GM21528 (cell line): ENCODE measurements at regions not wholly inside any gene's neighbourhood (a gene's known extent, or its start where the extent isn't known, plus 50 kb on each side); places are given as distances from the start of the nearest gene placed in this dataset.
A peak's percentile ranks its signal among the peaks of the same experiment; 100 is the strongest.
"Not testable (repeated sequence)": the region's sequence is repeated elsewhere in the genome, so short reads cannot be mapped to it uniquely, and the experiment has no call there.

ENCODE experiments used
- ATAC-seq: cut with Tn5 transposase; IDR thresholded peaks from one replicate; pipeline ENCODE4 v1.9.1; 2021; ENCODE audit warnings: mild to moderate bottlenecking, moderate library complexity; ENCODE audit not compliant: unreplicated experiment, low FRiP score

DNA sequence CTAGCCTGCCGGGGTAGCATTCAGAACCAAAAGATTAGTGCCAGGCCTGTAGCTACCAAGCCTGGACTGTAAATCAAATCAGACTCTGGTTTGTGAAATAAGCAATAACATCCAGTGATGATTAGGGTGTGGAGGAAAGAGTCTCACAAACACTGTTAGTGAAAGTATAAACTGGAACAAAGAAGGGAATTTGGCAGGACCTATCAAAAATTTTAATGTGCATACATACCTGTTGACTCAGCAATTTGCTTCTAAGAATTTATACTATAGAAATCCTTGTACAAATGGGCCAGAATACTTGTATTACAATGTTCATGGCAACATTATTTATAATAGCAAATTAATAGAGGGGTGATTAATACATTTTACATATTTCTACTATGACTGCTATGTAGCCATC lies 109.8 kb upstream of the WARS2 start:
- ATAC-seq: no peak

DNA sequence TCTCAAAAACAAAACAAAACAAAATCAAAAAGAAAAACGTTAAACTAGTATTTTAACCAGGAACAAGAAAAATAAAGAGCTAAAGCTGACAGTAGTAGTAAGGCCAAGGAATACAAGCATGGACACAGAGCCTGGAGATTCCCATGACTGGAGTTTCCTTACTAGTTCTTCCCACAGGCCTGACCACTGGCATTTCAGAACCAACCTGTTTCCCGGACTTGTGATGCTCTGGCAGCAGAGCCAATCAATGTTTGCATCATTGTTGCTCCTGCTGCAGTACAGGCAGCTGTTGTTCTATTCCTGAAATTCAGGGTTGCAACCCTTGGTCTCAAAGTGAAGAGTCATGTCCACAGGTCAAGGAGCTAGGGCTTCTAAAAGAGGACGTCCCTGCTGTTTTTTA lies 111.3 kb upstream of the WARS2 start:
- no peak for ATAC-seq

GRCh38 chr1:119253366-119253765 lies 112.9 kb upstream of the WARS2 start:
- no peak for ATAC-seq

- no peak for ATAC-seq
These were observed 113.7 kb upstream of the WARS2 start for GRCh38 chr1:119254067-119254720.

DNA sequence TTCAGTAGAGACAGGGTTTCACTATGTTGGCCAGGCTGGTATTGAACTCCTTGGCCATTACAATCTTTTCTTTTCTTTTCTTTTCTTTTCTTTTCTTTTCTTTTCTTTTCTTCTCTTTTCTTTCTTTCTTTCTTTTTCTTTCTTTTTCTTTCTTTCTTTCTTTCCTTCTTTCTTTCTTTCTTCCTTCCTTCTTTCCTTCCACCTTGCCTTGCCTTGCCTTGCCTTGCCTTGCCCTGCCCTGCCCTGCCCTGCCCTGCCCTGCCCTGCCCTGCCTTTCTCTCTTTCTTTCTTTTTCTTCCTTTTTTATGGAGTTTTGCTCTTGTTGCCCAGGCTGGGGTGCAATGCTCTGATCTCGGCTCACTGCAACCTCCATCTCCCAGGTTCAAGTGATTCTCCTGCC lies 112.5 kb upstream of the HAO2 start:
- not testable (repeated sequence) for ATAC-seq

- no peak for ATAC-seq
These were observed 108.1 kb upstream of the HAO2 start for GRCh38 chr1:119260506-119260905.

DNA sequence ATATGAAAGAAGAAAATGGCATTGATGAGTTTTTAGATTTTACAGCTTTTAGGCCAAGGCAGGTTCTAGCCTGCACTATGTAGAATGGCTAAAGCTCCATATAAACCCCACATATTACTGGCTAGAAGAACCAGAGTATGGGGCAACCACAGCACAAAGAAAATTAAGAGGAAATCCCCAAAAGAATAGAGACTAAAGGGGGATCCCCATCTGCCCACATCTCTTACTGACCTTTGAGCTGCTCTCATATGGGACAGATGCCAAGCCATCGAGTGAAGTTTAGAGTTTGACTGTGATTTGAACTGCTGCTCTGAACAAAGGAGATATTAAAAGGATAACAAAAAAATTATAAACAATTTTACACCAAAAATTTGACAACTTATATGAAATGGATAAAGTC lies 102.2 kb upstream of the HAO2 start:
- ATAC-seq: peak; percentile 73

DNA sequence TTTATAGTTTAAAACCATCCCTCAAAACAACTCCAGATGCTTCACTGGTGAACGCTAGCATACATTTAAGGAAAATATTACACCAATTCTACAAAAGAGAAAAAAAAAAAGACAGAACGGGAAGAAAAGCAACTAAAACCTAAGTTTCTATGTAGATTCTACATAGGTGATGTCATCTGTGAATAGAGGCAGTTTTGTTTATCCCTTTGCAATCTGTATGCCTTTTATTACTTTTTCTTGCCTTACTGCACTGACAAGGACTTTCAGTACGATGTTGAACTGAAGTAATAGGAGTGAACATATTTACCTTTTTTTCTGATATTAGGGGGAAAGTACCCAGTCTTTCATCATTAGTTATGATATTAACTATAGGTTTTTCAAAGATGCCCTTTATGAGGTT lies 101.7 kb upstream of the HAO2 start:
- no peak for ATAC-seq

GRCh38 chr1:119267288-119267687 lies 101.3 kb upstream of the HAO2 start:
- not testable (repeated sequence) for ATAC-seq

GRCh38 chr1:119268879-119269278 lies 99.7 kb upstream of the HAO2 start:
- ATAC-seq: no peak

GRCh38 chr1:119275145-119276134 lies 93.1 kb upstream of the HAO2 start:
- ATAC-seq: no peak

GRCh38 chr1:119276558-119276957 lies 92.0 kb upstream of the HAO2 start:
- ATAC-seq: no peak

DNA sequence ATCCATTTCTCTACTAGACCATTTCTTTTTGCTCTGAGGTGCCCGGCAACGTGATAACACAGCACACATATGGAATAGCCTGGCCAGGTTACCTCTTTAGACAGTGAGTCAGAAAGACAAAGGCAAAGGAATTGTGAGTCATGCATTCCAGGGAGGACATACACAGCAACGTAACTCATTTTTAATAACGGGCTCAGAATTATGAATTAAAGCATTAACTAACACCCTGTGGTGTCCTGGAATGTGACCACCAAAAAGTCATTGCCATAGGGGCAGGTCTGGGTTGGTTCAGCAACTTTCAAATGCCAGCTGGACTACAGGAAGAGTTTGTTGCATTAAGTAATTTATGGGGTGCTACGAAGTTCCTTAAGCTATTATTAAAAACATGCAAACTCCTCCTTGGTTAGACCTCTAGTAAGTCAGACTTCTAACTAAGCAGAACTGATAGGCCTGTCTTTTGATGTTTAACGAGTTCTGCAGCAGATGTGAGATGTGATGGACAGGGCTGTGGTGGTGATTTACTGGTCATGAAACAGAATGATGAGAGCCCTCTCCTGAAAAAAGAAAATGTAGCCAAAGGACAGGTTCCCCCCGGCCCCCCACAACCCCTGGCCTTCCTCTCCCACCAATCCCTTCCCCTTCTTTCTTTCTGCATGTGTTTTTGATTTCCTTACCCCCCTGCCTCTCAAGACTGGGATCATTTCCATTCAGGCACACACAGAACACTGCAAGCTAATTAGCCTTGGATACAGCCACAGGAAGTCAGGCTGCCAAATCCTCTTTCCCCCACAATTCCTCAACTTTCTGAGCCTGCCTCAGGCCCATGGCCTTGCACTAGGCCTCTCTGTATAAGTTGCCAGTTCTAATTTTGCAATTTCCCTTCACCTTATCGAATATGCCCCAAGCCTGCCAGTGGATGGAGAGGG lies 88.9 kb upstream of the HAO2 start:
- no peak for ATAC-seq

- ATAC-seq: no peak
These were observed 83.1 kb upstream of the HAO2 start for GRCh38 chr1:119285482-119285881.

- no peak for ATAC-seq
These were observed 81.9 kb upstream of the HAO2 start for GRCh38 chr1:119286587-119287181.

GRCh38 chr1:119288751-119289150 lies 79.8 kb upstream of the HAO2 start:
- ATAC-seq: no peak

DNA sequence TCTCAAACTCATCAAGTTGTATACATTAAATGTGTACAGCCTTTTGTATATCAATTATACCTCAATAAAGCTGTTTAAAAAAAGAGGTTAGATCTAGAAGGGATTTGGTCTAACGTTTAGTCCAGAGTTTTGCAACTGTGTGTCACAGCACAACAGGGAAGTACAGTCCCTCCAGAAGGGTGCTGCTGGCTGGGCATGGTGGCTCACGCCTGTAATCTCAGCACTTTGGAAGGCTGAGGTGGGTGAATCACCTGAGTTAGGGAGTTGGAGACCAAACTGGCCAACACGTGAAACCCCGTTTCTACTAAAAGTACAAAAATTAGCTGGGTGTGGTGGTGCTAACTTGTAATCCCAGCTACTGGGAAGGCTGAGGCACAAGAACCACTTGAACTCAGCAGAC lies 78.3 kb upstream of the HAO2 start:
- no peak for ATAC-seq

GRCh38 chr1:119291611-119292206 lies 76.9 kb upstream of the HAO2 start:
- no peak for ATAC-seq

DNA sequence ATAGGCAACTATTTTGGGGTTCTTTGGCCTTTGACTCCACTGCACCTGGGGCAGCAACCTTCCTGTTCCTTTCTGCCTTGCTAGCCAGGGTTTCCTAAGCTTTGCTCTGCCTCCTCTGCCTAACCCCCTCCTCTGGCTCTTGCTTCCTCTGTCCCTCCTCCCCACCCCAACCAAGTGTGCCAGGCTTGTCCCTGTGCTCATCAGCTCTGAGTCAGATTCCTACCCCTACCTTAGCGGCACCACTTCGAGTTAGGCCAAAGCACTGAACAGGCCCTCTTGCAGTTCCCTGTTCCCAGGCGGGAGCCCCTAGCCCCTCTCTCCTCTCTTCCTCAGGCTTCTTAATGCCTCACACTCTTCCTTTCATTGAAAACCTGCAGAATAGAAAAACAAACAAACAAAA lies 74.8 kb upstream of the HAO2 start:
- no peak for ATAC-seq

DNA sequence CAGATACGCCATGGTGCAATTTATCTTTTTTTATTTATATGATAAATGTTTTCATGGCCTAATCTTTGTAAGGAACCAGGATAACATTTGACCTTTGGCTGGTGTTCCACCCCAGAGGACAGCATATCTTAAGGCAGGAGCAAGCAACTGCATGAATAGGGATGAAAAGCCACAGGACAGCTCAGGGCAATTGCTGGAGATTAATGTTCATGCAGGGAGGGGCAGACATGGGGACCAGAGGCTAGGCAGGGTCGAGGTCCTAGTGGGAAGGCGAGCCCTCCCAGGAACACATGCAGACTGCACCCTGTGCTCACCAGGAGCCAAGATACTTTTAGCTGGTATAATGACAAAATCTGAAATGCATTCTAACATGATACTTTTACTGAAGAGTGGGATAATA lies 74.4 kb upstream of the HAO2 start:
- no peak for ATAC-seq
